NCI-H2029 (cell line): ENCODE measurements at regions not wholly inside any gene's neighbourhood (a gene's known extent, or its start where the extent isn't known, plus 50 kb on each side); places are given as distances from the start of the nearest gene placed in this dataset.

Experiments used
- DNase-seq: peaks from one replicate; lab custom pipeline; 2025; lab: John Stamatoyannopoulos, UW

DNA sequence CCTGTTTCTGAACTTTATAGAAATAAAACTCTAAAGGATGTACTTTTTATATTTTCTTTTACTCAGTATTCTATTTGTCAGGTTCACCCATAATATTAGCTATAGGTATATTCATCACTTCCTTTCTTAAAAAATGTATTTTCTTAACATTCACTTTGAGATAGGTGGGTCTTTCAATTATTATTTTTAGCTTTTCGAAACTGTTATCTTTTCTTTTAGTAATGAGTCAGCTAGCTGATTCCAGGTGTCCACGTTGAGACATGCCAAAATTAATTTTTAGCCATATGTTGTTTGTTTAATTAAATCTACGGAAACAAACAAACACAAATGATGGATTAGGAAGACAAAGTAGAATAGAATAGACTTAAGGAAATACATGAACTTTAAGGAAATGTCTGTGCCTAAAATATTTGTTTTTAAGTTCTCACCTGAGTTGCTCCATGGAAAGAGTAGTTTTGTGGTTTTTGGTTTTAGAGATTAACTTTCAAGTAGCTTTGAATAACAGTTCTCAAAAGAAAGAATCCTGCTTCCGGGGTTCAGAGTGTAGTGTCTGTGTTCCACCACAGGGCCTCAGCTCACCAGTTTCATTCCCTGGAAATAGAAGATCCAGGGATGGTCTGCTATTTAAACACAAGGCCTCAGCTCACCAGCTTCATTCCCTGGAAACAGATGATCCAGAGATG lies 435.0 kb downstream of the HAO1 start:
- no peak for DNase-seq

DNA sequence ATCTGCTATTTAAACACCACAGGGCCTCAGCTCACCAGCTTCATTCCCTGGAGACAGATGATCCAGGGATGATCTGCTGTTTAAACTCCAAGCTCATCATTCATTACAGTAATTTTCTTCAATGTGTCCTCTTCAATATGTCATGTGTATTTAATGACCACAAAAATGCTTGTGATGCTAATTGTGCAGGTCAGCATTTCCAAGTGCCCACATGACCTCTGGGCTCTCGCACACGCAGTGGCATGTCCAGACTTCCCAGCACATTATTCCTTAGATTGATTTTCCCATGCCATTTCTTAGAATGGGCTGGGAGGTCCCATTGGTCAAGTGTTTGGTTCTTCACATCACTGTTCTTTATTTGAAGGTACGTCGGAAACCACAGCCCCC lies 434.4 kb downstream of the HAO1 start:
- no peak for DNase-seq

DNA sequence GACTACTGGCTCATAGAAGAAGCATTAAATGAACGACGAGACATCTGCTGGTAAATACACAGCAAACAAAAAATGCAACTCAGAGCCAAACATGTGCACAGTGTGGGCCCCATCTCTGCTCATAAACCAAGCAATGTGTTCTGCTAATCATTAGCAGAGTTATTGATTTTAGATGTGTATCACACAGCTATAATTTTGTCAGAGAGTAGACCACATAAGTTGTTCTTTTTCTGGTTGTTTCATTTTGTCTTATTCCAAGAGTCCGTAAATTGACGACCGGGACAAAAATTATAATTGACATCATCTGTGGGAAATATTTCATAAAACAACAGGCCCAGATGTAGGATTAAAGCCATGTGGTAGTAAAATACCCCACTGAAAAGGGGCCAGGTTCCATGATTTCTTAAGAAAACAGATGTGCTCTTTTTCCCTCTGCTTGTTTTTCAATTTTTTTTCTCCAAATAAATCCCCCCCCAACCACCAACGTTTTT lies 423.6 kb downstream of the HAO1 start:
- no peak for DNase-seq

- no peak for DNase-seq
These were observed 419.9 kb downstream of the HAO1 start for GRCh38 chr20:7520361-7520760.

DNA sequence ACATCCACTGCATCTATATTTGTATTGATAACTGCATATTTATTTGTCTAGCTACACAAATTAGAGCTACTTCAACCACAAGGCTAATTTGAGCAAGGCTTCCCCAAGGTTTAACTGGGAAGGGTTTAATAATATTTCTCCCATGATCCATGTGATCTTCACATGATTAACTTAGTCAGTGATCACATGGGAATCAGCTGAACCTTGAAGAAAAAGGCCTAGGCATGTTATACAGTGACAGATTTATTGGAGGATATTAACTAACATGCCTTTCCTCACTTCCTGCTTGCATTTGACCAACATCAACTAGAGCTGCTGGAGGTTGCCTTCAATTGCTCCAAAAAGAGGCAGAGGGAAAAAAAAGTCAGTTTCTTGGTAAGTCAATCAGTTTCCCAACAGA lies 417.0 kb downstream of the HAO1 start:
- DNase-seq: no peak

- no peak for DNase-seq
These were observed 400.2 kb downstream of the HAO1 start for GRCh38 chr20:7540018-7540417.

DNA sequence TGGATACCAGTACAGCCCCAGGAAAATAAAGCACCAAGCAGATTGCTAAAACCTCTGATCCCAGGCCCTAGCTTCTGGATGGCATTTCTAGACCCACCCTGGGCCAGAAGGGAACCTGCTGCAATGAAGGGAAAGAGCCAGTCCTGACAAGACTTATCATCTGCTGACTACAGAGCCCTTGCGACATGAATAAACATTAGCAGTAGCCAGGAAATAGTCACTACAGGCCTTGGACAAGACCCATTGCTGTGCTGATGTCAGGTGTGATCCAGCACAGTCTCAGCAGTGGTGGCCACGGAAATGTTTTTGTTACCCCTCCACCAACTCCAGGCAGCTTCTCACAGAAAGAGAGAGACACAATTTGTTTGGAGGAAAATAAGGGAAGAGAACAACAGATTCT lies 399.3 kb downstream of the HAO1 start:
- DNase-seq: no peak

DNA sequence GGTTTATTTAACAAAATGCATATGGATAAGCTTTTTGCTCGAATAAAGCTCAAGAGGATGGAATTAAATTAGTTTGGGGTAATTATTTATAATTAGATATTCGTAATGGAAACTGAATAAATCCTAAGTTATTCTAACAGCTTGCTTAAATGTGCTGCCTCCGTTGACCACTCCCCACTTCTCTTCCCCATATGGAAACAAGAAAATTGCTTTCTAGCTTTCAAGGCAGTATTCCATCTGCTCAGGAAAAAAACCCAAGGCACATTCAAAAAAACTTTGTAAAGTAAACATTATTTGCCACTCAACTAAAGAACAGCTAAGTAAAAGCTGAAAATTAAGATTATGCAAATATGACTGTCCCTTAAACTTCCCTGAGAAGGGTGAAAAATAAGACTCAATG lies 369.2 kb downstream of the HAO1 start:
- DNase-seq: no peak

DNA sequence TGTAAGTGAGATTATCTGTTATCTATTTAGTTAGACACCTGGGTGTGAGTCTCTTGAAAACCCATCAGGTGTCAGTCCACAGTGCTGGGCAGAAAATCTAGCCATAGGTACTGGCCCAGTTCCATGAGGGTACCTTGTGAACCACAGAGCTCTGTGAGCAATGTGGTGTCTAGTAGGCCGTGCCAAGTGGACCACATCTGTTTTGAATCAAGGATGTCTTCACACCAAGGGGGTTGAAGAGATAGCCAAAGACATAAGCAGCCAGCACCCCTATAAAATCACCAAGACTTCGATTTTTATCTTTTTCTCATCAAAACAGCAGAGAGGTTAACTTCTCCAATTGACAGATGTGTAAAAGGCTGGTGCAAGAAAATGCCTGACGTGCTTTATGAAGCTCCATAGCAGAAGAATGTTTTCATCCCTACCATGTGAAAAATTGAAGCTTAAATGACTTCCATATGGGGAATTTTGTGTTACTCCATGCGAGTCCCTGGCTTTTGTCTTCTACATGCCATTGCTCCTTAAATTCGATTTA lies 368.7 kb downstream of the HAO1 start:
- no peak for DNase-seq

- DNase-seq: no peak
These were observed 360.4 kb downstream of the HAO1 start for GRCh38 chr20:7579888-7580287.

GRCh38 chr20:7585126-7585679 lies 355.1 kb downstream of the HAO1 start:
- DNase-seq: no peak

DNA sequence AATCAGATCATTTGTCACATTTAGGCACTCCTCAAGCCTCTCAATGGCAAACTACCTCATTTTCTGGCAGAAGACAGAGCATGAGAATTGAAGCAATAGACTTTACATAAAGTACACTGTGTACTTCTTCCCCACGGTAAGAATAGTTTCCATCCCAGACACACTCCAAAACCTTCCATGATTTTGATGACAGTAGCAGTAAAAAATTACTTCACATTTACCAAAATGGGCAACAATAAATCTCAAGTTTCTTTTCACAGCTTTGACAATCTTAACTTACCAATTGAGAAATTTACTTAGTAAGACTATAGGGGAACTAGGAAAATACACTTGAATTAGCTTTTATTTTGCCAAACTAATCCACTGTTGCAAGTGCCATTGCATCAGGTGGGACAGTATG lies 353.8 kb downstream of the HAO1 start:
- no peak for DNase-seq

DNA sequence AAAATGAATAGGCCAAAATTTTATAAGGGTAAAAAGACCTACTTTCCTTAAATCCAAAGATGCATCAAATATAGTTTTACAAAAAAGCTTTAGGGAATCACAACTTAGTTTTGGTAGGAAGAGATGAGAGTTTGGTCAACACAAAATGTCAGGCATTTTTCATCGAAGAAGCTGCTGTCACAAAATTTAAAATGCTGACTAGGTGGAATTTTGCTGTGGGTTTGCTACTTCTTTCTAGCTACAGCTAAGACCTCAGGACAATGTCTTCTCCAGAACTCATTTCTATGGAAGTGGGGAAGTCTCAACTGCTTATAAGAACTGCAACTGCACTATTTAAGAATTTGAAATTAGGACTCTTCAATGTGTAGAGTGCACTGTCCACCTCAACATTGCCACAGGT lies 351.1 kb downstream of the HAO1 start:
- DNase-seq: no peak

GRCh38 chr20:7596541-7596940 lies 343.7 kb downstream of the HAO1 start:
- no peak for DNase-seq

DNA sequence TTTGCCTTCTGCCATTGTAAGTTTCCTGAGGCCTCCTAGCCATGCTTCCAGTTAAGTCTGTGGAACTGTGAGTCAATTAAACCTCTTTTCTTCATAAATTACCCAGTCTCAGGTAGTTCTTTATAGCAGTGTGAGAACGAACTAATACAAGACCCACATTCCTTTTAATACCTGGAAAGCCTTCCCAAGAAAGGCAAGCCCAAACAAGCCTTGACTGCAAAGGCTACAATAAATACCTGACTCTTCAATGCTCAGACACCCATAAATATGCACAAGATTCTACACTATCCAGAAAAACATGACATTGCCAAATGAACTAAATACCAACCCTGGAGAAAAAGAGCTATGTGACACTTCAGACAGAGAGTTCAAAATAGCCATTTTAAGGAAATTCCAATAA lies 338.8 kb downstream of the HAO1 start:
- DNase-seq: no peak

DNA sequence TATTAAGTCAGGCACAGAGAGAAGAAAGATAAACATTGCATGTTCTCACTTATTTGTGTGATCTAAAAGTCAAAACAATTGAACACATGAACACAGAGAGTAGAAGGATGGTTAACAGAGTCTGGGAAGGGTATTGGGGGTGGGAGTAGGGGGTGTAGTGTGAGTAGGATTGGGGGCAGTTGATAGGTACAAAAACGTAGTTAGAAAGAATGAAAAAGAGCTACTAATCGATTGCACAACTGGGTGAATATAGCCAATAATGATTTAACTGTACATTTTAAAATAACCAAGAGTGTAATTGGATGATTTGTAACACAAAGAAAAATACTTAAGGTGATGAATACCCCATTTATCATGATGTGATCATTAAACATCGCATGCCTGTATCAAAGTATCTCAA lies 333.3 kb downstream of the HAO1 start:
- no peak for DNase-seq

- DNase-seq: no peak
These were observed 332.0 kb downstream of the HAO1 start for GRCh38 chr20:7608250-7608649.

DNA sequence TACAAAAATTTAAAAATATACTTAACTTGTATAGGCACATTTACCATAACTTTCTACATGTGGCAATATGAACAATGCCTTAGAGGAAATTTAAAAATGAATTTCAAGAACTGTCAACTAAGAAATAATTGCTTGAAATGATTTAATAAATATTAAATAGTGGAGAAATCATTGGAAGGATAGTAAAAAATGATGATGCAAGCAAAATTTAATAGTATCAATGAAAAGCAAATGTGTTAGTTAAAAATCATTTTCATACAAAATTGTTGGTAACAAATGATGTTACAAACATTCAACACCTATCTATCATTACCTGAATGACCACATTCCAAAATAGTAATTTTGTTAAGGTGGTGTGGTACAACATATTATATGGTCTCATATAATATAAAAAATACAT lies 331.0 kb downstream of the HAO1 start:
- DNase-seq: no peak

GRCh38 chr20:7610681-7611080 lies 329.6 kb downstream of the HAO1 start:
- DNase-seq: no peak

DNA sequence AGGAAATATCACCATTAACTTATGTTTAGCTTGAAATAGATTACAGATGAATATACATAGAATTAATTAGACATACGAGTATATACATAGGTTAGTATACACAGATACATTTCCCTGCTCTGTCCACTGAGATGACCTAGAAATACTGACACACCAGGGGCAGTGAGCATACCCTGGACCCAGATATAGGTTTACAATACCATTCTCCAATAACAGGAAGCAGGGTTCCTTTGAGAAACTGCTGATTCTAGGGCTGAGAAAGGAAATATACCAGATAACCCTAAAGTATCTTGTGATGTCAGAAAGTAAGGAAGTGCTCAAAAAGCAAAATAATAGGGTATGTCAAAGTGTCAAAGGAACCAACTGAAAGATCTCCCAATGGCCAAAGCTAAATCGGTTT lies 322.5 kb downstream of the HAO1 start:
- no peak for DNase-seq

DNA sequence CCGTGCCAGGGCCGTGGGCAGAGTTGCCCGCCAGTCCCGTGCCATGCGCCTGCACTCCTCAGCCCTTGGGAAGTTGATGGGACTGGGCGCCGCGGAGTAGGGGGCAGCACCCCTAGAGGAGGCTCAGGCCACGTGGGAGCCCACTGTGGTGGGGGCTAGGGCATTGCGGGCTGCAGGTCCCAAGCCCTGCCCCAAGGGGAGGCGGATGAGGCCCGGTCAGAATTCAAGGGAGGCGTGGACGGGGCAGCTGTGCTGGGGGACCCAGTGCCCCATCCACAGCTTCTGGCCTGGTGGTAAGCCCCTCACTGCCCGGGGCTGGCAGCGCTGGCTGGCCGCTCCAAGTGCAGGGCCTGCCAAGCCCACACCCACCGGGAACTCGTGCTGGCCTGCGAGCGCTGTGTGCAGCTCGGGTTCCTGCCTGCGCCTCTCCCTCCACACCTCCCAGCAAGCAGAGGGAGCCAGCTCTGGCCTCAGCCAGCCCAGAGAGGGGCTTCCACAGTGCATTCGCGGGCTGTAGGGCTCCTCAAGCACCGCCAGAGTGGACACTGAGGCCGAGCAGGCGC lies 317.8 kb downstream of the HAO1 start:
- DNase-seq: no peak

- DNase-seq: no peak
These were observed 315.4 kb downstream of the HAO1 start for GRCh38 chr20:7624886-7625285.
